ENCODE measurements at regions not wholly inside any gene's neighbourhood (a gene's known extent, or its start where the extent isn't known, plus 50 kb on each side); places are given as distances from the start of the nearest gene placed in this dataset.

- H3K27me3 ChIP-seq (ENCODE audit: control insufficient read depth, extremely low read depth, insufficient read depth, low read length), result no peaks in the 10 kb centered on the region
- H3K27ac ChIP-seq (ENCODE audit: control insufficient read depth, insufficient read depth, low read length), result no peak overlapping the region
- TF ChIP-seq EZH2 (IDR thresholded peaks at IDR 0.05; ENCODE audit: low read length) (no peak), CTCF (optimal IDR thresholded peaks at IDR 0.05 in 1 of 3, IDR thresholded peaks at IDR 0.05 in 1 of 3, conservative IDR thresholded peaks at IDR 0.05 in 1 of 3; ENCODE audit: extremely low read depth in 1 of 3, insufficient read depth in 2 of 3, low read length in 3 of 3) (no peak)
These were observed 209.4 kb upstream of the ZFP42 start for GRCh38 chr4:187786190-187786589.

GRCh38 chr4:187789078-187789477 is 206.5 kb upstream of the ZFP42 start:
- Histone ChIP-seq H3K36me3 (ENCODE audit: control insufficient read depth in 2 of 2, extremely low read depth in 1 of 2, insufficient read depth in 2 of 2, low read length in 2 of 2) (no peaks in the 10 kb centered on the region), H3K9ac (ENCODE audit: control insufficient read depth, extremely low read depth, insufficient read depth, low read length) (no peak overlapping the region), H3K4me2 (ENCODE audit: control insufficient read depth, extremely low read depth, insufficient read depth, low read depth, low read length) (no peak overlapping the region), H3K79me2 (ENCODE audit: control insufficient read depth, insufficient read depth, low read length) (no peaks in the 10 kb centered on the region), H3K27me3 (ENCODE audit: control insufficient read depth, extremely low read depth, insufficient read depth, low read length) (no peaks in the 10 kb centered on the region), H4K20me1 (ENCODE audit: control insufficient read depth, extremely low read depth, insufficient read depth, low read length) (no peaks in the 10 kb centered on the region), H3K27ac (ENCODE audit: control insufficient read depth, insufficient read depth, low read length) (no peak overlapping the region), H3K9me1 (ENCODE audit: control insufficient read depth, extremely low read depth, insufficient read depth, low read length) (no peaks in the 10 kb centered on the region), H3K4me1 (ENCODE audit: control insufficient read depth, extremely low read depth, insufficient read depth, low read length) (no peaks in the 10 kb centered on the region), H2AFZ (ENCODE audit: control insufficient read depth, low read length) (no peak overlapping the region), H3K9me3 (ENCODE audit: control insufficient read depth, low read depth, low read length) (peaks cover 4% of the 10 kb centered on the region), H3K4me3 (ENCODE audit: control insufficient read depth in 2 of 3, extremely low read depth in 1 of 3, insufficient read depth in 2 of 3, low read depth in 1 of 3, low read length in 3 of 3) (no peak overlapping the region)
- dilution Hi-C loops (cut with MboI; ENCODE audit: extremely low pct_ligation_motif_present, low sequenced_read_pairs), result no loop called here
- no peak for DNase-seq (ENCODE audit: low read depth, low spot score)
- TF ChIP-seq EZH2 (IDR thresholded peaks at IDR 0.05; ENCODE audit: low read length) (no peak), CTCF (optimal IDR thresholded peaks at IDR 0.05 in 1 of 3, IDR thresholded peaks at IDR 0.05 in 1 of 3, conservative IDR thresholded peaks at IDR 0.05 in 1 of 3; ENCODE audit: extremely low read depth in 1 of 3, insufficient read depth in 2 of 3, low read length in 3 of 3) (no peak)
- no peak for FAIRE-seq

More at GRCh38 chr4:187786190-187786589, 209.4 kb upstream of the ZFP42 start:
- DNase-seq (ENCODE audit: low read depth, low spot score) (no peak), FAIRE-seq (no peak)
- H3K9me3 ChIP-seq (ENCODE audit: control insufficient read depth, low read depth, low read length), result peaks cover 4% of the 10 kb centered on the region
- H3K79me2 ChIP-seq (ENCODE audit: control insufficient read depth, insufficient read depth, low read length), result no peaks in the 10 kb centered on the region
- H4K20me1 ChIP-seq (ENCODE audit: control insufficient read depth, extremely low read depth, insufficient read depth, low read length), result no peaks in the 10 kb centered on the region
- dilution Hi-C loops (cut with MboI; ENCODE audit: extremely low pct_ligation_motif_present, low sequenced_read_pairs), result no loop called here
- no peaks in the 10 kb centered on the region for H3K9me1 ChIP-seq (ENCODE audit: control insufficient read depth, extremely low read depth, insufficient read depth, low read length)
- no peak overlapping the region for H3K4me2 ChIP-seq (ENCODE audit: control insufficient read depth, extremely low read depth, insufficient read depth, low read depth, low read length)
- H3K4me1 ChIP-seq (ENCODE audit: control insufficient read depth, extremely low read depth, insufficient read depth, low read length), result no peaks in the 10 kb centered on the region
- no peak overlapping the region for H3K9ac ChIP-seq (ENCODE audit: control insufficient read depth, extremely low read depth, insufficient read depth, low read length)
- no peak overlapping the region for H3K4me3 ChIP-seq (ENCODE audit: control insufficient read depth in 2 of 3, extremely low read depth in 1 of 3, insufficient read depth in 2 of 3, low read depth in 1 of 3, low read length in 3 of 3)
- H3K36me3 ChIP-seq (ENCODE audit: control insufficient read depth in 2 of 2, extremely low read depth in 1 of 2, insufficient read depth in 2 of 2, low read length in 2 of 2), result no peaks in the 10 kb centered on the region
- no peak overlapping the region for H2AFZ ChIP-seq (ENCODE audit: control insufficient read depth, low read length)
